Esophagus muscularis mucosa (tissue), 4 donors: ENCODE measurements at regions not wholly inside any gene's neighbourhood (a gene's known extent, or its start where the extent isn't known, plus 50 kb on each side); places are given as distances from the start of the nearest gene placed in this dataset.

Experiments
- DNase-seq: peaks from one replicate; pipeline ENCODE4 v3.0.0-alpha.2; 2017; ENCODE audit errors: extremely low spot score
- H3K27ac ChIP-seq, 4 donors: fragments of 200-600 bp; sonication (generic); replicated peaks in 1 of 4; 1 replicate in 3 of 4; 2 replicates in 1 of 4; pipeline ENCODE4 v1.5.1; 2016 to 2019; ENCODE audit warnings: mild to moderate bottlenecking in 1 of 4
- H3K27me3 ChIP-seq, 4 donors: fragments of 200-600 bp; sonication (generic); one replicate each; pipeline versions ENCODE4 v1.5.1 to v1.6.0; 2016 to 2019
- H3K36me3 ChIP-seq, 4 donors: fragments of 200-600 bp; sonication (generic); one replicate each; pipeline ENCODE4 v1.5.1; 2016 to 2019
- H3K4me1 ChIP-seq, 4 donors: fragments of 200-600 bp; sonication (generic); one replicate each; pipeline ENCODE4 v1.5.1; 2016 to 2019
- H3K4me3 ChIP-seq, 4 donors: fragments of 200-600 bp; sonication (generic); 1 replicate in 2 of 4; 2 replicates in 2 of 4; pipeline ENCODE4 v1.5.1; 2016 to 2019; ENCODE audit warnings: mild to moderate bottlenecking in 4 of 4, moderate library complexity in 1 of 4
- H3K9me3 ChIP-seq, 4 donors: fragments of 200-600 bp; sonication (generic); 1 replicate in 3 of 4; 2 replicates in 1 of 4; pipeline ENCODE4 v1.5.1; 2016 to 2019
- CTCF ChIP-seq, 3 experiments: fragments of 200-600 bp in 2 of 3; fragments of 450-650 bp in 1 of 3; sonication (generic) in 2 of 3; IDR thresholded peaks; one replicate each; pipeline ENCODE4 v1.5.1; 2017 to 2019; ENCODE audit warnings: antibody characterized with exemption in 3 of 3, mild to moderate bottlenecking in 2 of 3, moderate library complexity in 1 of 3
- EP300 ChIP-seq: sonication (generic); formaldehyde crosslinking; IDR thresholded peaks from one replicate; pipeline ENCODE4 v1.6.1; 2017; ENCODE audit warnings: antibody characterized with exemption
- POLR2A ChIP-seq: fragments of 450-650 bp; IDR thresholded peaks from one replicate; pipeline ENCODE4 v1.6.1; 2017; ENCODE audit warnings: antibody characterized with exemption, moderate library complexity, mild to moderate bottlenecking, low read depth
- POLR2AphosphoS5 ChIP-seq, 2 donors: sonication (generic); formaldehyde crosslinking; IDR thresholded peaks; one replicate each; pipeline ENCODE4 v1.6.1; 2017; ENCODE audit warnings: antibody characterized with exemption in 2 of 2
- WGBS: methylation state at CpG from one replicate; pipeline ENCODE4 v1.1.5; 2018; 5-methylcytosine and 5-hydroxymethylcytosine counted together
- intact Hi-C: fragments of 100-400 bp; cut with DNase I; formaldehyde crosslinking; loops from one replicate; pipeline ENCODE4 v1.15.1; 2023

DNA sequence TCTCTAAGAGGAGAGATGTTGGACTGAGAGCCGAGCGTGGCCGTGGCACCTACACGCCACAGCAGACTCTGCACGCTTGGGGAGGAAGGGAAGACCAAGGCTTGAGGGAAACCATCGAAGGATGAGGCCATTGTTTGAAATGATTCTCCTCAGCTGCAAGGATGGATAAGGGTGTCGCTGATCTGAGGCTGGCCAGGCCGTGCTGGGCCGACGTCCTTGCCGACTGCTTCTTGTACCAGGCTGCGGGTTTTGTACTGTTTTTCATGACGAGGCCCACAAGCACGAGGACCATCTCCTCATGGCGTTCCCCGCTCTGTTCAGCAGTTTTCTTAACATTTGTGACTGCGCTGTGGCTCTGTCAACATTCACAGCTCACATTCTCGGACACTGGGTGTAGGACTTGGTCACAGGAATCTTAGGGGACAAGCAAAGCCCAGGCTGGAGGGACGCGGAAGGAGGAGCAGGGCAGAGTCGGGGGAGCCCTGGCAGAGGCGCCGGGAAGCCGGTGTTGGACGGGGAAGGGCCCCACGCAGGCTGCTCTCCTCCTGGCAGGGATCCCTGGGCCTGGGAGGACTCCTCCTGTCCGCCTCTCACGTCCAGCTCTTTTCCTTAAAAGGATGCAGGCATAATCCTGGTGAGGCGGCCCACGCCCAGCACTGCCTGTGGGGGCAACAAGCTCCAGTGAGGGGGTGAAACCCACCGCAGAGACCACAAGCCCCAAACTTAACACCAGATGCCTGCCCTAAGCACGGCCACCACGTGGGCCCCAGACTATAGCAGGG, 259.0 kb upstream of the SALL3 start:
- peaks cover 0 to 15% (median 12%) of the 10 kb centered on the region in 4 donors for H3K4me1 ChIP-seq
- H3K27ac ChIP-seq = no peak overlapping the region
- 52% methylated on average over 33 of the region's 33 CpGs for WGBS
- no peaks in the 10 kb centered on the region for H3K36me3 ChIP-seq
- no peaks in the 10 kb centered on the region for H3K9me3 ChIP-seq
- no peak for DNase-seq
- H3K27me3 ChIP-seq = no peaks in the 10 kb centered on the region
- TF ChIP-seq POLR2A = no peak
- TF ChIP-seq EP300 = no peak
- no peak for TF ChIP-seq CTCF (IDR thresholded peaks at IDR 0.05)
- TF ChIP-seq POLR2AphosphoS5 (IDR thresholded peaks at IDR 0.05) = no peak
- intact Hi-C loops = no loop called here
- H3K4me3 ChIP-seq = no peak overlapping the region

- TF ChIP-seq EP300 = no peak
- Histone ChIP-seq H3K36me3 (no peaks in the 10 kb centered on the region), H3K9me3 (no peaks in the 10 kb centered on the region), H3K4me1 (peaks cover 0 to 15% (median 12%) of the 10 kb centered on the region in 4 donors), H3K4me3 (no peak overlapping the region), H3K27me3 (no peaks in the 10 kb centered on the region), H3K27ac (no peak overlapping the region)
- no peak for DNase-seq
- 29% methylated on average over 12 of the region's 22 CpGs for WGBS
- intact Hi-C loops = no loop called here
Measured at GRCh38 chr18:78721238-78721875, 258.3 kb upstream of the SALL3 start.

GRCh38 chr18:78721981-78722380, 257.6 kb upstream of the SALL3 start:
- no peak for DNase-seq

GRCh38 chr18:78722386-78722785, 257.2 kb upstream of the SALL3 start:
- no peak for TF ChIP-seq POLR2A
- no peak for TF ChIP-seq POLR2AphosphoS5 (IDR thresholded peaks at IDR 0.05)
- TF ChIP-seq CTCF (IDR thresholded peaks at IDR 0.05) = no peak
- no peak for TF ChIP-seq EP300
- 82% methylated on average over 10 of the region's 10 CpGs for WGBS
- no peak overlapping the region for H3K4me3 ChIP-seq
- intact Hi-C loops = no loop called here
- H3K4me1 ChIP-seq = peaks cover 0 to 15% (median 12%) of the 10 kb centered on the region in 4 donors
- H3K27ac ChIP-seq = no peak overlapping the region
- H3K36me3 ChIP-seq = no peaks in the 10 kb centered on the region
- no peaks in the 10 kb centered on the region for H3K27me3 ChIP-seq
- H3K9me3 ChIP-seq = no peaks in the 10 kb centered on the region
- no peak for DNase-seq

More at GRCh38 chr18:78721981-78722380, 257.6 kb upstream of the SALL3 start:
- WGBS = 78% methylated on average over 9 of the region's 9 CpGs
- Histone ChIP-seq H3K4me3 (no peak overlapping the region), H3K36me3 (no peaks in the 10 kb centered on the region), H3K27ac (no peak overlapping the region), H3K4me1 (peaks cover 0 to 15% (median 12%) of the 10 kb centered on the region in 4 donors), H3K27me3 (no peaks in the 10 kb centered on the region), H3K9me3 (no peaks in the 10 kb centered on the region)
- intact Hi-C loops = no loop called here
- TF ChIP-seq CTCF (IDR thresholded peaks at IDR 0.05) = no peak
- no peak for TF ChIP-seq EP300
- TF ChIP-seq POLR2A = no peak
- no peak for TF ChIP-seq POLR2AphosphoS5 (IDR thresholded peaks at IDR 0.05)

DNA sequence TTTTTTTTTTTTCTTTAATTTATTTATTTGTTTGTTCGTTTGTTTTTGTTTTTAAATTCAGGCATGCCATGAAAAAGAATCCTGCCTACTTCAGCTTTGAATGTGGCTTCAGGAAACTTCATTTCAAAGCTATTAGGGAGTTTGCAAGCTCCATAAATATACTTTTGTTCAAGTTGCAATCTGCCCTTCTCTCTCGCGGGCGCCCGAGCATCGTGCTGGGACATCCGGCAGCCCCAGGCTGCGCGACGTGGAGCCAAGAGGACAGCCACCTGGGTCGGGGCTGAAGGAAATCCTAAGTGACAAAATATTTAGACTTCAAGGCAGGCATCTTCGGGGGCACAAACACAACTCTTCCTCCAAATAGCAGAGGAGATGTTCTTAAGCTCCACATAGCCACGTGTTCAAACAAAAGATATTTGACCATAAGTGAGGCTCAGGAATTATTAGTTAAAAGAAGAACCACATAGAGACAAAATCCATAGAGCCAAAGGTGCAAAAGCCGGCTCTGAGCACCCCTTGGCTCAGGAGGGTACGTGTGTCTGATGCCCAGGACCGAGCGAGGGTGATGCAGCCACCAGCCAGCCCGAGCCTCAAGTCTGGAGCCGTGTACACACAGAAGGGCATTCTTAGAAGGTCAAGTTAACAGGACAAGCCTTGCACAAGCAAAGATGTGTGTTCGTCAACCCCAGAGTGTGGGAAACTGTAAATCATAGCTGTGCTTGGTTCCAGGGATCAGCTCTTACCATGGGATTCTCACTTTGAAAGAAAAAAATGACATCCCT, 256.5 kb upstream of the SALL3 start:
- H3K27ac ChIP-seq = no peak overlapping the region
- DNase-seq = no peak
- no peaks in the 10 kb centered on the region for H3K36me3 ChIP-seq
- peaks cover 0 to 15% (median 12%) of the 10 kb centered on the region in 4 donors for H3K4me1 ChIP-seq
- intact Hi-C loops = no loop called here
- WGBS = 76% methylated on average over 20 of the region's 20 CpGs
- no peak overlapping the region for H3K4me3 ChIP-seq
- H3K27me3 ChIP-seq = no peaks in the 10 kb centered on the region
- no peaks in the 10 kb centered on the region for H3K9me3 ChIP-seq
- TF ChIP-seq POLR2A = no peak
- TF ChIP-seq POLR2AphosphoS5 (IDR thresholded peaks at IDR 0.05) = no peak
- TF ChIP-seq CTCF (IDR thresholded peaks at IDR 0.05) = no peak
- TF ChIP-seq EP300 = no peak
